ENCODE measurements at regions not wholly inside any gene's neighbourhood (a gene's known extent, or its start where the extent isn't known, plus 50 kb on each side); places are given as distances from the start of the nearest gene placed in this dataset.

DNA sequence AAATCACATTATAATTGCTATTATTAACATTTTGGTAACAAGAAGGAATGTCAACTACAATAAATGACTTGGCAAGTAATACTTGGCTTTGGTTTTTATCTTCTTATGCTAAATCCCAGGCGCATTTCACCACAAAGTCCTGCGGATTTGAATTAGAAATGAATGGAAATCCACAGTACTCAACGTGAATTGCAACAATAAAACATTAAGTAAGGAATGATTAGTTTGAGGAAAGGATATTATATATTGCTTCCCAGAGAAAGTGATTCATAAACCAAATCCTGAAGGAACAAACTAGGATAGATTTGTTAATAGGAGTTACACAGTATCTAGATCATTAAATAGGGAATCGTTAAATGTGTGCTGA lies 1089.7 kb downstream of the TRHDE start:
- no peak for DNase-seq

DNA sequence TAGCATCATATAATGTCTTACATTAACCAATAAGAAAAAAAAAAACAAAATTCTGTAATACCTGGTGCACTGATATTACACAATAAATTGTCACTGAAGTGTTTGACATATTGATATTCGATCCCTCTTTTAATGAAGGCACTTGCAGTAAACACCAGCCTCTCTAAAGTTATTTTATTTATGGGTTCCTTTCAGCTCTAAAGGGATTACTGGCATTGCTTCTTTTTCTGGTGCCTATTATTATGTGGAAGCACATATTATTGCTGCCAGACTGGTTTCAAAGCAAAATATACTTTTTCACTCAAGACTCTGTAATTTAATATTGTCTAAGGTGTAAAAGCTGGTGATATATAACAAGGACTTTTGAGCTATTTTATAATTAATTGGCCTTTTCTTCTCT lies 1090.5 kb downstream of the TRHDE start:
- DNase-seq = no peak

DNA sequence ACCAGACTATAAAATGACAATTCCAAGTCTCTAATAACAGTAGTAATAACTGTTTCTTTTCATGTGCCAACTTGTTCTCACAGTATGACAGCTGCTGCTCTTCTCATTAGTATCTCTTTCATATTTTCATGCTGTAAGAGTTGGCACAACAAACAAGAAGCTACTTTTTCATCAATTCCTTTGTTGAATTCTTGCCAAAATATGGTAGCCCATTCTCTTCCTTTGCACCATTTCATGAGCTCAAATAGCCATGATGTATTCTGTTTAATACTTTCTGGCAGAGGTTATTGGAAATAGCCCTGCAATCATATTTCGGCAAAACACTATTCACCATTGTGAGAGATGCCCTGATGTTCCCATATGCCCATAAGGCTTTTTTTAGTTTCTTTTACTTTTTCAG lies 1100.7 kb downstream of the TRHDE start:
- DNase-seq = no peak

DNA sequence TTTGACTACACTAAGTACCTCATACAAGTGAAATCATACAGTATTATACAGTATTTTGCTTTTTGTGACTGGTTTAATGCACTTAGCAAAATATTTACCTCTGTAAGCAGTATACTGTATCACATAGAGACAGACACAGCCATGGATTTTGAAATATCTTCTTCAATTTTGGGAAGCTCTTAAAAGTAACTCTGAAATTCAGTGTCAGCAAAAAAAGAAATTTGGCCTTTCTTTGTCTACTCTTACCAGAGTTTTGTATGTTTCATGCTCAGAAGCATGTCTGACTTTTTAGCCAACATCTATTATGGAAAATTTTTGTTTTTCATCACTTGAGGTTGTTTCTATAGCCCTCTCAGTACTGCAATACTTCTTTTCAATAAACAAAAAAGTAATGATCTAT lies 1102.2 kb downstream of the TRHDE start:
- DNase-seq = no peak

DNA sequence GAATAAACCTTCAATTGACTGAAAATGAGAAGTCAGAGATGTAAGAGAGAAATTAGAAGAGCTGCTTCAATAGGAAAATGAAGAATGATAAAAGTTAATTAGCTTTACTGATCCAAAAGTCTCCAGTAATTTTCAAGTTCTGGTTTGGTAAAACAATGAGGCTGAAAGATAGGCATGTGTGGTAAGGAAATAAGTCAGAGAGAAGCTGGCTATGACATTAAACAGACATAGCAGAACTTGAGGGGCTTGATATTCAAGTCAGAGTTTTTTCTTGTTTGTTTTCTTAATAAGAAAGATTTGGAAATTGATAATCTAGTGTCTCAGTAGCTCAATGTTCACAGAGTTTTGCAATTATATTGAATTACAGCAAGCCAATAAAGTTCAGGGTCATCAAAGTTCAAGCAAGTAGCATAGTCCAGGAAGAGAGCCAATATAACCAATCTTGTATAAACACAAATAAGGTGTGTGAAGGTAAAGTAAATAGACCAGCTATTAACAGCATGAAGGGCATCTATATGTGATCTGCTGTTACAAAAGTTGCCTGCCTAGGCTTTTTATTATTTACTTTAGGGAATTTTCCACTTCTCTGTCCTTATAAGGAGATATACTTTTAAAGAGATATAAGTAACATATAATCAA lies 1111.5 kb downstream of the TRHDE start:
- DNase-seq = no peak

DNA sequence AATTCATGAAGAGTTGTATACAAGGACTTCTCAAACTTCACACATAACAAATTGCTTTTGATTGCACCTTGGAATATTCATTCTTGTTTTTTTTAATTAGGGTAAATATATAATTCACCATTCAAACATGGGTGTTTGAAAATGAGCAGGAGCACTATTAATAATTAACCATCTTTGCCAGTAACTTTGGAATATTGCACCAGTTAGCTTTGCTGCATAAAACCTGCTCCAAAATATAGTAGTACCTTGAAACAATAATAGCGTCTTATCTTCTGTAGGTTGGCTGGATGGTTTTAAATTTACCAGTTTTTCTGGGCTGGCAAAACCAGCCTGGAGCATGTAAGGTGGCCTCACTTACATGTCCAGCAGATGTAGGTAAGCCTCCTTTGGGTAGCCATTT lies 1112.4 kb downstream of the TRHDE start:
- DNase-seq = no peak

DNA sequence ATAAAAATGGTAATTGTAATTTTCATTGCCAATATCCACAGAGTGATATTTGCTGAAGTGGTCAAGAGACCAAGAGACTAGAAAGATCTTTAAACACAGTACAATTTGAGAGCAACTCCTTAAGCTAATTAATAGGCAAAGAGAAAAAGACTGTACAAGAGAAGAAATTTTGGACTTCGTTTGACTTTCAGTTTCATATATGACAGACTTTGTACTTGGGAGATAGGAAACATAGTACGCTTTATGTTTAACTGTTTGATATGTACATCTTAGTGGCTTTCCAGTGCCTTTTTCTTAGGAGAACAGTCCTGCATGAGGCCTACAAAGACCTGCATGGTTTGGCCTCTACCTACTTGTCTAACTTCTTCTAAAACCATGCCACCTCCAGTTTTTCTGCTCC lies 1118.1 kb downstream of the TRHDE start:
- DNase-seq = no peak

DNA sequence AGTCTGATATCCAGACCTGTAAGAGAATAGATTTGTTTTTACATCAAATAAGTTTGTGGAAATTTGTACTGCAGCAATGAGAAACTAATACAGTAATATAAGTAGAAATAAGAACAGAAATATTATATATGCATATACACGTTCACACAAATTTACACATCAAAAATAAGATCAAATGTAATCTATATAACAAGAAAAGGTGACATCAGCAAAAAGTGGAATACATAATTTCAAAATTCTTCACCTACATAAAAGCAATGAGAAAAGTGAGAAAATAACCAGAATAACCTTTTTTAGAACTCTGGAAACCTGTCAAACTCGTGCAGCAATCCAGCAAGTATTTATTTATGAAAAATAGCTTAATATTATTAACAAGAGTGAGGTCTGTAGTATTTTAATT lies 1124.6 kb upstream of the ATXN7L3B start:
- no peak for DNase-seq

DNA sequence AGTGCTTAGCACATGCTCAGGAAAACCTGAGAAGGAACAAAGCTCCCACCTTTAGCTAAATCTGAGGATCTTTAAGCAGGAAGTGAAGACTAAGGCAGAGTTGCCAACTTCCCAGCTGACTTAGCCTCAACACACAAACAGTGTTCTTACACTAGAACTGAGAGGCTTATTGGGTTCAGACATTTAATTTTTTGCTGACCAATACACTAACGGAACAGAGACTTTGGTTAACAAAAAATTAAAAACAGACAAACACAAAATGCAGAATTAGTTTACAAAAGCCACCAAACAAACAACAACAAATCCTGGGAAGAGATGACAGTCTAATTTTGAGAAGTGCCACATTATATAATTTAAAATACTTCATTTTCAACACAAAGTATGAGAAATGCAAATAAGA lies 1123.7 kb upstream of the ATXN7L3B start:
- DNase-seq = no peak

DNA sequence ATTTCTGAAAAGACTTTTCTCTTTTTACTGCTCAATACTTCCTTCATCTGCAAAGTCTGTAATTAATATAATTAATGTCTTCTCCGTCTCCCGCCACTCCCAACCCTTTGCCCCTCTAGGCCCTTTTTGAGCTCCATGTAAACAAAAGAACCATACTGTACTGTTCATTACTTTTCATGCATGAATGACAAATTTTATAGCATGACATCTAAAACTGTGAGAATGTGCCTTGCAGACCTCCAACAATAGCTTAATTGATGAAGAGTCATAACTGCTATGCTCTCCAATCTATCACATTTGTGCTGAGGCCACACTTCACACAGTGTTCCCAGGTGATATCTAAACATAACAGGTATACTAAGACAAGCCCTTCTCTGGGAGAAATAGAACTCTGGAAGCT lies 1122.7 kb upstream of the ATXN7L3B start:
- DNase-seq = no peak

DNA sequence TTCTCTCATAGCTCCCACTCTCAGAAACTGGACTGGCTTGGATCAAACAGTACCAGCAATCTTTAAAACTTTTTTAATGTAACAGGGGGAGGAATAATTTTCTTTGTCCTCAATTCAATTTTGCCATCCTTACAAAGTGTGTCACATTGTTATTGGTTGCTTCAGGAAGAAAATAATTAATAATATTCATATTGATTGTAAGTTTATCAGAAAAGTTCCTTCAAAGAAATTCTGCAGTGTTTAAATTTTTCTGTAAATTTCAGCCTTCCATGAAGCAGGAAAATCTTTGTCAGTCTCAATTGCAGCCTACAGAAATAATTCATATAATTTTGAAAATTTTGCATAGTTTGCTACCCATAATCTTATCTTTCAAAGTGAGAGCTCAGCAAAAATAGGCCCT lies 1119.1 kb upstream of the ATXN7L3B start:
- no peak for DNase-seq

DNA sequence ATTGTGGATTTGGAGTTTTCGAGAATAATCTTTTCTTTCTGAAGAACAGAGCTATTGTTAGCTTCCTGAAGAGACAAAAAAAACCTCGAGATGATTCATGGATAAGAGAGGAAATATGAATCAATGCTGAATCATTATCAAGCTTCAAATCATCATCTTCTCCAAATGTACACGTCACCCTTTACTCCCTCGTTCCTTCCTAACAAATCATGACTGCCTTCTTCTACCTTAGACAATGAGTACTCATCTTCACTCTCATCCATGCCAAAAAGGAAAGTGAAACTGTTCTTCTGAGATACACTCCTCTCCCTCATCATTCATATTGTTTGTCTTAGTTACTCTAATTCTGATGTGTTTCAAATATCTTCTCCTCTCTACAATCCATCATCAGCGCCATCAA lies 1115.8 kb upstream of the ATXN7L3B start:
- DNase-seq = no peak

DNA sequence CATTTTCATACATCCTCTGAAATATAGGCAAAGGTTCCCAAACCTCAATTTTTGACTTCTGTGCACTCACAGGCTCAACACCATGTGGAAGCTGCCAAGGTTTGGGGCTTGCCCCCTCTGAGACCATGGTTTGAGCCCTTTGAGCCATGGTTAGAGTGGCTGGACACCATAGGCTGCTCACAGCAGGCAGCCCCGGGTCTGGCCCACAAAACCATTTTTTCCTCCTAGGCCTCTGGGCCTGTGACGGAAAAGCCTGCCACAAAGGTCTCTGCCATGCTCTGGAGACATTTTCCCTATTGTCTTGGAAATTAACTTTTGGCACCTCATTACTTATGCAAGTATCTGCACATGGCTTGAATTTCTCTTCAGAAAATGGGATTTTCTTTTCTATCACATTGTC lies 1113.2 kb upstream of the ATXN7L3B start:
- no peak for DNase-seq

DNA sequence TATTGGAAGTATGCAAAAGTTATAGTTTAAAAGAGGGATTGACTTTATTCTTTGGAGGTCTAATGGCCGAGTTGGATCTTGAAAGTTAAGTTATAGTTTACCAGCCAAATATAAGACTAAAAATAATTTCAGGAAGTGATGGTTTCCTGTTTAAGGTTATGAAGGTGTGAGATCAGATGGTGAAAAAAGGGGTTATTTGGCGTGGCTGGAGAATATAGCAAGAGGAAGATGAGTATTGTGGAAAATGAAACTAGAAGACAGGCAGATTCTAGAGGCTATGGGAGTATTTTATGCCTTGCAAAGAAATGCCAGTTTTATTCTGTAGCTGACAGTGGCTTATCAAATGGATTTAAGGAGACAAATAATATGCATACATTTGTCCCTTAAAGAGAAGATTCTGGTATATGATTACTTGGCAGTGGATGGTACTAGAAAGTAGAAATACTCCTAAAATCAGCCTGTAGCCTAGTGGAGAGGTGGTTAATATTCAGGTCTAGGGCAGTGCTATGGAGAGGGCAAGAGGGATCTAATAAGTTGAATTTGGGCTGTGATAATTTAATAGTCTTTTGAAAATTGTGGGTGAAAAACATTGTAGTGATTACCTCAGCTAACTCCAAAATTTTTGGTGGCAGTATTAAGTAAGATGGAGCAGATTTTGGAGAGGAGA lies 1091.8 kb upstream of the ATXN7L3B start:
- no peak for DNase-seq

DNA sequence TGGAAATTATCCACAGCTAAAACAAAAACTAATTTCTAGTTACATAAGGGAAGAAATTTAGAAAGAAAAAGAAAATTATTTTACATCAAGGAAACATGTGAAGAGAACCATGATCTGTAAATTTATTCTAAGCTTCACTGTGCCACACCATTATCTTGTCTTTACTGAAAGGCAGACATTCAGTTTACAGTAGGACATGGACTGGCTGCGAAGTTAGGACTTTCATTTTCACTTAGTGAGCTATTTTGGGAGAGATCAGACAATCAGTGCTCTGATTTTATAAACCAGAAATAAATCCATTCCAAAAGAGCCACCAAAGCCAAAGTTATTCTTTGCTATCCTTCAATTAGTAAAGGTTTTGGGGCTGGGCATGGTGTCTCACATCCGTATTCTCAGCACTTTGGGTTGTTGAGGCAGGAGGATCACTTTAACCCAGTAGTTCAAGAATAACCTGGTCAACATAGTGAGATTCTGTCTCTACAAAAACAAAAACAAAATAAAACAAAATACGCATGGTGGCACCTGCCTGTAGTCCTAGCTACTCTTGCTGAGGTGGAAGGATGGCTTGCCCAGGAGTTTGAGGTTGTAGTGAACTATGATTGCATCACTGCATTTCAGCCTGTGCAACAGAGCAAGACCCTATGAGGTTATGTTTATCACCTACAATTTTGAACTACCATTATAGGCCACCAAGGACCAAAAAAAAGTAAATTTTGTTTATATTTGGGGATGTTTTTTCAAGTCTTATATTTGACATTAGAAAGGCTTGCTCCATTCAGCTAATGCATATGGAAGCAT lies 1084.8 kb upstream of the ATXN7L3B start:
- no peak for DNase-seq

DNA sequence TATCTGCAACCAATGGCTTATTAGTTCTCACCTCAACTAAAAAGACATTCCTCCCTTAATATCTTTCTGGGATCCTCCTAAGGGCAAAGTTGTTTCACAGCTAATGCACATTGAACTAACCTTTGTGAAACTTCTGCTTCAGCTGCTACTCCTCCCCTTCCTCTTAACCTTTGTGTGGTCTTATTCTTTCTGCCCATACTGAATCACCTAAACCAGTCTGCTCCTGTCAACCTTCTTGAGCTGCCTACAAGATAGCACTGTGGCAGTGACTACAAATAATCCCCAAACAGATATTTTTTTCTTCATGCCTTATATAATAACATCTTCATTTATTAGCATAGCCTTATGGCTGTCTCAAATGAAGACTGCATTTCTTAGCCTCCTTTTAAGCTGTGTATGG lies 1077.4 kb upstream of the ATXN7L3B start:
- no peak for DNase-seq

DNA sequence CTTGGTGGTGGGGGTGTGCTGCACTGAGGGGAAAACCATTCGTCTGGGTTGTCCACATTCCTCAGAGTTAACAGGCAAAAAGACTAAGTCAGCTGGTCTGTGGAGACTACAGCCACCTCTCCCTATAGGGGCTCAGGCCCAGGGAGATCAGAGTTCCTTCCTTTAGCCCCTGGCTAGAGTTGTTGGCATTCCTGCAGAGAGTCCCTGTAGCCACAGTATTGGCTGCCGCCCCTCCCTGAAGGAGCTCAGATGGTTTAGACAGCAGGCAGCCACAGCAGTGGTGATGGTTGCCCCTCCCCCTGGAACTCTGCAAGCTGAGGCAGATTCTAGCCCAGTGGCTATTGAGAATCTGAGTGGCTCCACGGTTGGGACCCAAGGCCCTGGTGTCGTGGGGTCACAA lies 1072.5 kb upstream of the ATXN7L3B start:
- DNase-seq = no peak

DNA sequence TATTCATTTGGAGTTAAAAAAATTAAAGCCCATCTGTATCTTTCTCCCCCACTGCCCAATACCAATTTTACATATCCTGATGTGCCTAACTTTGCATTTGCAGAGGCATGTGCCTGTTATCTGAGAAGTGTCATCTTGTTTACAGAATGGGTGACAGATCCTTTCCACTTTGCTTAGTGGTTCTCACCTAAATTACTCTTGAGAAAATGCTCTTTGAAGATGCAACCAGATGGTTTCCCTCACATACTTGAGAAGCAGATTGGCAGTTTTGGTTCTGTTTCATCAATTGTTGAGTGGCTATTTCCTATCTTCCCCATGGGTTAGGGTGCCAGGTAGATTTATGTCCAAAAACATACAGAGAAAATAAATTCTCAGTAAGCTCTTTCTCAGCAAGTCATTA lies 1051.4 kb upstream of the ATXN7L3B start:
- no peak for DNase-seq

DNA sequence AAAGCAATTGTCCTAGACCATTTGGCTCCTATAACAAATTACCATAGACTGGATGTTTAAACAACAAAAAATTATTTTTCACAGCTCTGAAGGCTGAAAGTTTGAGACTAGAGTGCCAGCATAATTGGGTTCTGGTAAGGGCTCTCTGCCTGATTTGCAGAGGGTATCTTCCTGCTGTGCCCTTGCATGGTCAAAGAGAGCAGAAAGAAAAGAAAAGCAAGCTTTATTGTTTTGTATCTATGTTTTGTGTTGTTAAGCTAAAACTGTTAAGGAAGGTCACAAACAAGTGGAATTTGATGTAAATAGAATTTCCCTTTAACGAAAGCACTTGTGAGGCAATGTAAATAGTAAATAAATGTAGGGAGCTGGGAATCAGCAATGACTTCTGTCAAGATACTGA lies 1031.0 kb upstream of the ATXN7L3B start:
- DNase-seq = no peak

DNA sequence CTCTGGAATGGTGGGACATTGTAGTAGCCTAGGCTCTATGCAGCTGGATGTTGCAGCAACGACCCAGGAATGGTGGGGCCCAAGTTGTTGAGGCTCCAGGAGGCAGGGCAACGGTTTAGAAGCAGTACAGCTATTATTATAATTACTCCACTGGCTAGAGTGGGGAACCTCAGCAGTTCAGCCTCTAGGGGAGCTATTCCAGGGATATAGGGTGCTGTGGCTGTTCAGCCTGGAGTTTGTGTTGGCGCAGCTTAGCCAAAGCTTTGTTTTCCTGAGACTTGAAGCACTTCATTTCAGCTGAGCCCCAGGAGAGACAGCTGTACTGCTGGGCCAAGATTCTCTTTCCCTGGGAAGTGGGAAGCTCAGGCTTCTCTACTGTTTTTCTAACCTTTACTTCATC lies 1023.0 kb upstream of the ATXN7L3B start:
- no peak for DNase-seq

DNA sequence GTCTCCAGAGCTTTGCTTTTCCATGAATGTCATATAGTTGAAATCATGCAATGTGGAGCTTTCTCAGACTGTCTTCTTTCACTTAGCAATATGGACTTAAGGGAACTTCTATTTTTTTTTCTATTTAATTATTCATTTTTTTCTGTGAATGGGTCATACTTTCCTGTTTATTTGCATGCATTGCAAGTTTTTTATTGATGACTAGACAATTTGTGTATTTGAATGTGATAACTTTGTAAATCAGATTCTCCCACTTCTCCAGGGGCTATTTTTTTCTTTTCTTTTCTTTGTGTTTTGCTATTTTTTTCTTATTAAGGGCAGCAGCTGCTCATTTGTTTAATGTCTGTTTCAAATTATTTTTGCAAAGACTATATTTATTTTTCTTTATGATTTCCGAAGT lies 1019.8 kb upstream of the ATXN7L3B start:
- no peak for DNase-seq

DNA sequence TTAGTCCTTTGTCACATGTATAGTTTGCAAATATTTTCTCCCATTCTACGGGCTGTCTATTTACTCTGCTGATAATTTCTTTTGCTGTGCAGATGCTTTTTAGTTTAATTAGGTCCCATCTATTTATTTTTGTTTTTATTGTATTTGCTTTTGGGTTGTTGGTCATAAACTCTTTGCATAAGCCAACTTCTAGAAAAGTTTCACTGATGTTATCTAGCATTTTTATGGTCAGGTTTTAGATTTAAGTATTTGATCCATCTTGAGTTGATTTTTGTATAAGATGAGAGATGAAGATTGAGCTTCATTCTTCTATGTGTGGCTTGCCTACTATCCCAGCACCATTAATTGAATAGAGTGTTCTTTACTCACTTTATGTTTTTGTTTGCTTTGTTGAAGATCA lies 1008.4 kb upstream of the ATXN7L3B start:
- DNase-seq = no peak

DNA sequence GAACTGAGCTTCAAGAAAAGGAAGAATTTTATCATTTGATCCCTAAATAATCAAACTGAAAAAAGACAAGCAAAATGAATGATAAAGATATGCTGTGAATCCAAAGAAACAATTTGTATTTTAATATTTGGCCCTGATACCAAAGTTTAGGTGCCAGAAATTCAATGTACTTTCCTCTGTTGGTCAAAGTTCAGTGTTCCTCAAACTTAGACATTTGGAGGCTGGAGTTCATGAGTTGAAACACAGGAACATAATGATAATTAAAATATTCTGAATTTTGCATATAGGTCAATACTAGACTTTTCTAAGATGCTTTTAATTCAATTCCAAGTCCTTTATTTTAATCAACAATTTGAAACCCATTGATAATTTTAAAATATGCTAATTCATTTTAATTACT lies 1007.7 kb upstream of the ATXN7L3B start:
- DNase-seq = no peak

DNA sequence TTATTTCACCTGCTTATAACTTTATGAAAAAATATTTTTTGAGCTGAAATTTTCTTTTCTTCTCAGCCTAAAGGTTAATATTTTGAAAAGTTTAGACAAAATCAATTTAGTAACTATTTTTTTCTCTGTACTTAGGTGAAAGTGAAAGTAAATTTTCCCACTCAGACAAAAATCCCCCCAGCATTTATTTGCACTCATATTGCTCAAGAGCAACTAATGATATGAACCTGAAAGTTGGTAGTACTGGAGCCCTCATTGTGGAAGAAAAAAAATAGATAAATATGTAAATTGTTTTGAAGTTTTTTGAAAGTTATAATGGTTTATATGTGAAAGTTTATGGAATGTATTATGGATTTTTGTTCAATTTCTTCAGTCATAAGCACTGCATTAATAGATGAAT lies 1005.9 kb upstream of the ATXN7L3B start:
- DNase-seq = no peak
